Natural killer cell treated with Interleukin-12 subunit alpha and Interleukin-12 subunit beta and Interleukin-15 and Interleukin-18, amount 100 ng/mL, for 72 hours (primary cell): ENCODE measurements at regions not wholly inside any gene's neighbourhood (a gene's known extent, or its start where the extent isn't known, plus 50 kb on each side); places are given as distances from the start of the nearest gene placed in this dataset.
"Not testable (repeated sequence)": the region's sequence is repeated elsewhere in the genome, so short reads cannot be mapped to it uniquely, and the experiment has no call there.

Experiments
- ATAC-seq, 2 donors: fragments of 150-1000 bp; cut with Tn5 transposase in 1 of 2; sonication (Bioruptor Pico), chemical (Tn5 transposase) in 1 of 2; 2 replicates each; pipeline ENCODE4 v1.10.0; 2021
- DNase-seq: peaks from one replicate; pipeline ENCODE4 v3.0.0; 2022; ENCODE audit warnings: low spot score
- H3K27ac Mint-ChIP-seq, 2 donors: 1 replicate in 1 of 2; 2 replicates in 1 of 2; pipeline ENCODE4 v1.8.0; 2022; ENCODE audit warnings: mixed read lengths in 2 of 2, mild to moderate bottlenecking in 1 of 2, moderate library complexity in 1 of 2
- H3K27me3 Mint-ChIP-seq, 2 donors: 1 replicate in 1 of 2; 2 replicates in 1 of 2; pipeline ENCODE4 v1.8.0; 2022; ENCODE audit warnings: mixed read lengths in 2 of 2
- H3K36me3 Mint-ChIP-seq: one replicate; pipeline ENCODE4 v1.8.0; 2022; ENCODE audit warnings: mixed read lengths
- H3K4me1 Mint-ChIP-seq, 2 donors: 1 replicate in 1 of 2; 2 replicates in 1 of 2; pipeline ENCODE4 v1.8.0; 2022; ENCODE audit warnings: low read depth in 2 of 2, mixed read lengths in 2 of 2, mild to moderate bottlenecking in 1 of 2
- H3K4me3 Mint-ChIP-seq: one replicate; pipeline ENCODE4 v1.8.0; 2022; ENCODE audit warnings: mixed read lengths
- H3K9me3 Mint-ChIP-seq: 2 replicates; pipeline ENCODE4 v1.8.0; 2022; ENCODE audit warnings: mixed read lengths

GRCh38 chr12:23356440-23356839, 593.0 kb downstream of the SOX5 start:
- DNase-seq (no peak), ATAC-seq (no peak)
- Mint-ChIP-seq H3K4me1 (no peaks in the 10 kb centered on the region), H3K9me3 (peaks cover 6% of the 10 kb centered on the region), H3K4me3 (no peak overlapping the region), H3K36me3 (peaks cover 5% of the 10 kb centered on the region), H3K27ac (no peak overlapping the region), H3K27me3 (no peaks in the 10 kb centered on the region)

- Mint-ChIP-seq H3K9me3 (peaks cover 6% of the 10 kb centered on the region), H3K27ac (no peak overlapping the region), H3K4me3 (no peak overlapping the region), H3K36me3 (peaks cover 5% of the 10 kb centered on the region), H3K27me3 (no peaks in the 10 kb centered on the region), H3K4me1 (no peaks in the 10 kb centered on the region)
- ATAC-seq: no peak
- DNase-seq: no peak
Measured at GRCh38 chr12:23356927-23357708, 592.4 kb downstream of the SOX5 start.

GRCh38 chr12:23359975-23360701, 589.3 kb downstream of the SOX5 start:
- no peaks in the 10 kb centered on the region for H3K4me1 Mint-ChIP-seq
- DNase-seq (no peak), ATAC-seq (no peak)
- H3K9me3 Mint-ChIP-seq: peaks cover 3% of the 10 kb centered on the region
- no peaks in the 10 kb centered on the region for H3K36me3 Mint-ChIP-seq
- H3K27ac Mint-ChIP-seq: no peak overlapping the region
- H3K27me3 Mint-ChIP-seq: no peaks in the 10 kb centered on the region
- H3K4me3 Mint-ChIP-seq: no peak overlapping the region

- DNase-seq (no peak), ATAC-seq (no peak)
- Mint-ChIP-seq H3K9me3 (peaks cover 10% of the 10 kb centered on the region), H3K4me1 (no peaks in the 10 kb centered on the region), H3K36me3 (no peaks in the 10 kb centered on the region), H3K27me3 (no peaks in the 10 kb centered on the region), H3K4me3 (no peak overlapping the region), H3K27ac (no peak overlapping the region)
Measured at GRCh38 chr12:23361971-23362370, 587.5 kb downstream of the SOX5 start.

GRCh38 chr12:23368590-23368989, 580.9 kb downstream of the SOX5 start:
- no peaks in the 10 kb centered on the region for H3K36me3 Mint-ChIP-seq
- H3K9me3 Mint-ChIP-seq: peaks cover 29% of the 10 kb centered on the region
- no peak overlapping the region for H3K27ac Mint-ChIP-seq
- no peak overlapping the region for H3K4me3 Mint-ChIP-seq
- no peak for ATAC-seq
- H3K4me1 Mint-ChIP-seq: no peaks in the 10 kb centered on the region
- DNase-seq: no peak
- H3K27me3 Mint-ChIP-seq: no peaks in the 10 kb centered on the region

GRCh38 chr12:23375621-23376020, 573.8 kb downstream of the SOX5 start:
- Mint-ChIP-seq H3K4me3 (no peak overlapping the region), H3K4me1 (no peaks in the 10 kb centered on the region), H3K36me3 (peaks cover 6% of the 10 kb centered on the region), H3K27me3 (no peaks in the 10 kb centered on the region), H3K27ac (no peak overlapping the region), H3K9me3 (peaks cover 24% of the 10 kb centered on the region)
- ATAC-seq (no peak), DNase-seq (no peak)

- H3K9me3 Mint-ChIP-seq: peaks cover 28% of the 10 kb centered on the region
- H3K36me3 Mint-ChIP-seq: peaks cover 6% of the 10 kb centered on the region
- no peak overlapping the region for H3K27ac Mint-ChIP-seq
- DNase-seq (no peak), ATAC-seq (no peak)
- H3K4me3 Mint-ChIP-seq: no peak overlapping the region
- no peaks in the 10 kb centered on the region for H3K27me3 Mint-ChIP-seq
- no peaks in the 10 kb centered on the region for H3K4me1 Mint-ChIP-seq
Measured at GRCh38 chr12:23376238-23376637, 573.2 kb downstream of the SOX5 start.

- H3K27ac Mint-ChIP-seq: no peak overlapping the region
- H3K36me3 Mint-ChIP-seq: peaks cover 6% of the 10 kb centered on the region
- H3K4me1 Mint-ChIP-seq: no peaks in the 10 kb centered on the region
- no peak for DNase-seq
- H3K4me3 Mint-ChIP-seq: no peak overlapping the region
- H3K27me3 Mint-ChIP-seq: no peaks in the 10 kb centered on the region
- no peak for ATAC-seq
- peaks cover 31% of the 10 kb centered on the region for H3K9me3 Mint-ChIP-seq
Measured at GRCh38 chr12:23380419-23381100, 568.9 kb downstream of the SOX5 start.

- H3K36me3 Mint-ChIP-seq, H3K27me3 Mint-ChIP-seq, DNase-seq, H3K4me1 Mint-ChIP-seq, ATAC-seq, H3K27ac Mint-ChIP-seq, H3K4me3 Mint-ChIP-seq: not testable (repeated sequence)
- H3K9me3 Mint-ChIP-seq: peaks cover 22% of the 10 kb centered on the region
Measured at GRCh38 chr12:23388898-23389297, 560.6 kb downstream of the SOX5 start.

- H3K4me1 Mint-ChIP-seq, H3K27me3 Mint-ChIP-seq, DNase-seq, H3K36me3 Mint-ChIP-seq, ATAC-seq, H3K4me3 Mint-ChIP-seq, H3K27ac Mint-ChIP-seq: not testable (repeated sequence)
- H3K9me3 Mint-ChIP-seq: peaks cover 22% of the 10 kb centered on the region
Measured at GRCh38 chr12:23389315-23389714, 560.2 kb downstream of the SOX5 start.

GRCh38 chr12:23399402-23399933, 550.0 kb downstream of the SOX5 start:
- Mint-ChIP-seq H3K4me1 (no peaks in the 10 kb centered on the region), H3K4me3 (no peak overlapping the region), H3K36me3 (no peaks in the 10 kb centered on the region), H3K27me3 (no peaks in the 10 kb centered on the region), H3K9me3 (peaks cover 10% of the 10 kb centered on the region), H3K27ac (no peak overlapping the region)
- ATAC-seq (no peak), DNase-seq (no peak)

- no peaks in the 10 kb centered on the region for H3K36me3 Mint-ChIP-seq
- no peak overlapping the region for H3K4me3 Mint-ChIP-seq
- H3K27me3 Mint-ChIP-seq: no peaks in the 10 kb centered on the region
- H3K4me1 Mint-ChIP-seq: no peaks in the 10 kb centered on the region
- ATAC-seq (no peak), DNase-seq (no peak)
- H3K27ac Mint-ChIP-seq: no peak overlapping the region
- H3K9me3 Mint-ChIP-seq: peaks cover 18% of the 10 kb centered on the region
Measured at GRCh38 chr12:23415180-23415579, 534.3 kb downstream of the SOX5 start.

GRCh38 chr12:23421556-23421955, 527.9 kb downstream of the SOX5 start:
- ATAC-seq (no peak), DNase-seq (no peak)
- no peak overlapping the region for H3K27ac Mint-ChIP-seq
- H3K36me3 Mint-ChIP-seq: no peaks in the 10 kb centered on the region
- H3K27me3 Mint-ChIP-seq: no peaks in the 10 kb centered on the region
- no peaks in the 10 kb centered on the region for H3K4me1 Mint-ChIP-seq
- no peak overlapping the region for H3K4me3 Mint-ChIP-seq
- peaks cover 11% of the 10 kb centered on the region for H3K9me3 Mint-ChIP-seq
